MM.1S (cell line): ENCODE measurements at regions not wholly inside any gene's neighbourhood (a gene's known extent, or its start where the extent isn't known, plus 50 kb on each side); places are given as distances from the start of the nearest gene placed in this dataset.

Source experiments
- DNase-seq: peaks from one replicate; pipeline ENCODE4 v3.0.0-alpha.2; 2015
- H2AFZ ChIP-seq: fragments of 300-600 bp; sonication (generic); 2 replicates; pipeline ENCODE4 v1.6.0; 2016; ENCODE audit warnings: antibody characterized with exemption, low read length
- H3F3A ChIP-seq: fragments of 300-600 bp; sonication (generic); 2 replicates; pipeline ENCODE4 v1.6.1; 2016; ENCODE audit warnings: mild to moderate bottlenecking, antibody characterized with exemption, low read length, moderate library complexity, mixed read lengths; ENCODE audit not compliant: insufficient read depth
- H3K27ac ChIP-seq: fragments of 300-600 bp; sonication (generic); 2 replicates; pipeline ENCODE4 v1.5.1; 2016; ENCODE audit warnings: mild to moderate bottlenecking, low read length
- H3K27me3 ChIP-seq: fragments of 300-600 bp; sonication (generic); replicated peaks from 2 replicates; pipeline ENCODE4 v1.6.0; 2016; ENCODE audit warnings: low read length; ENCODE audit not compliant: insufficient read depth
- H3K36me3 ChIP-seq: fragments of 300-600 bp; sonication (generic); replicated peaks from 2 replicates; pipeline ENCODE4 v1.6.1; 2016; ENCODE audit warnings: mild to moderate bottlenecking, low read length, mixed read lengths; ENCODE audit not compliant: insufficient read depth
- H3K4me1 ChIP-seq: fragments of 300-600 bp; sonication (generic); 2 replicates; pipeline ENCODE4 v1.6.1; 2016; ENCODE audit warnings: low read length, mixed read lengths
- H3K4me2 ChIP-seq: fragments of 300-600 bp; sonication (generic); 2 replicates; pipeline ENCODE4 v1.6.0; 2016; ENCODE audit warnings: low read depth, low read length
- H3K4me3 ChIP-seq: fragments of 300-600 bp; sonication (generic); 2 replicates; pipeline ENCODE4 v1.5.1; 2016; ENCODE audit warnings: low read length, mixed read lengths
- H3K79me2 ChIP-seq: fragments of 300-600 bp; sonication (generic); 2 replicates; pipeline ENCODE4 v1.6.1; 2016; ENCODE audit warnings: mixed run types, low read length, mixed read lengths
- H3K9ac ChIP-seq: fragments of 300-600 bp; sonication (generic); 2 replicates; pipeline ENCODE4 v1.6.1; 2016; ENCODE audit warnings: low read length, mixed read lengths
- H3K9me2 ChIP-seq: fragments of 300-600 bp; sonication (generic); replicated peaks from 2 replicates; pipeline ENCODE4 v1.6.1; 2016; ENCODE audit warnings: mild to moderate bottlenecking, low read length, mixed read lengths; ENCODE audit not compliant: insufficient read depth
- H3K9me3 ChIP-seq: fragments of 300-600 bp; sonication (generic); replicated peaks from 2 replicates; pipeline ENCODE4 v1.6.1; 2016; ENCODE audit warnings: mild to moderate bottlenecking, low read length, mixed read lengths; ENCODE audit not compliant: insufficient read depth
- H4K20me1 ChIP-seq: fragments of 300-600 bp; sonication (generic); 2 replicates; pipeline ENCODE4 v1.6.1; 2016; ENCODE audit warnings: mild to moderate bottlenecking, low read length, moderate library complexity, mixed read lengths; ENCODE audit not compliant: insufficient read depth
- CTCF ChIP-seq: fragments of 300-600 bp; sonication (generic); IDR thresholded peaks from 2 replicates; pipeline ENCODE4 v1.5.1; 2016; ENCODE audit warnings: antibody characterized with exemption, low read length, mixed read lengths
- EZH2 ChIP-seq: fragments of 300-600 bp; sonication (generic); optimal IDR thresholded peaks from 2 replicates; pipeline ENCODE3; 2017; ENCODE audit warnings: low read depth, mild to moderate bottlenecking, antibody characterized with exemption, low read length, mixed read lengths
- EZH2phosphoT487 ChIP-seq: fragments of 300-600 bp; sonication (generic); IDR thresholded peaks from 2 replicates; pipeline ENCODE4 v1.6.1; 2018; ENCODE audit warnings: antibody characterized with exemption, low read length

- no peaks in the 10 kb centered on the region for H3K79me2 ChIP-seq
- H3K4me2 ChIP-seq: no peak overlapping the region
- no peak overlapping the region for H3K9ac ChIP-seq
Observed at GRCh38 chr5:153429761-153430380, 60.6 kb upstream of the GRIA1 start.

GRCh38 chr5:153432583-153432982 lies 57.9 kb upstream of the GRIA1 start:
- Histone ChIP-seq H3K79me2 (no peaks in the 10 kb centered on the region), H3K4me2 (no peak overlapping the region), H3K4me1 (no peaks in the 10 kb centered on the region), H3K9ac (no peak overlapping the region), H3K9me2 (no peaks in the 10 kb centered on the region), H3K9me3 (no peaks in the 10 kb centered on the region), H3K27me3 (no peaks in the 10 kb centered on the region), H3F3A (no peaks in the 10 kb centered on the region), H3K27ac (no peak overlapping the region), H2AFZ (no peak overlapping the region), H3K36me3 (no peaks in the 10 kb centered on the region), H3K4me3 (no peak overlapping the region), H4K20me1 (no peaks in the 10 kb centered on the region)
- no peak for TF ChIP-seq CTCF
- DNase-seq: no peak

More at GRCh38 chr5:153429761-153430380, 60.6 kb upstream of the GRIA1 start:
- Histone ChIP-seq H2AFZ (no peak overlapping the region), H3K9me3 (no peaks in the 10 kb centered on the region), H3K27ac (no peak overlapping the region), H3F3A (no peaks in the 10 kb centered on the region), H4K20me1 (no peaks in the 10 kb centered on the region), H3K9me2 (no peaks in the 10 kb centered on the region), H3K4me3 (no peak overlapping the region), H3K4me1 (no peaks in the 10 kb centered on the region), H3K36me3 (no peaks in the 10 kb centered on the region), H3K27me3 (no peaks in the 10 kb centered on the region)
- TF ChIP-seq EZH2: no peak
- no peak for TF ChIP-seq CTCF
- TF ChIP-seq EZH2phosphoT487: no peak
- no peak for DNase-seq

DNA sequence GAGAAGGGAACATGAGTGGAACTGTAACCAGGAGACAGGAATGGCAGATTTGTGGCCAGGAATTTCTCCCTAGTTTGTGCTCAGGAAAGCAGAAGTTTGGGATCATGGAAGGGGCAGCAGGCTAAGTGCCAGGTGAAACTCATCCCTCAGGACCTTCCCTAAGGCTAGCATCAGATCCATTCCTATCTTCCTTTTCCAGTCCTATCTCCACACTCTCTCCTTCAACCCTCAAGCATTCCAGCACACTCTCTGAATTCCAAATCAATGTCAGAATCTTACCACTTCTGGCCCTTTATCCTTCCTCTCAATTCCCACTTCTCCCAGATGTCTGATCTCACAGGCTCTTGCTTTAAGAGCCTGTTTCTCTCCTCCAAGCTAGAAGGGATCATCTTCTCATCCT lies 53.2 kb upstream of the GRIA1 start:
- Histone ChIP-seq H3K27me3 (no peaks in the 10 kb centered on the region), H3K36me3 (no peaks in the 10 kb centered on the region), H3K79me2 (no peaks in the 10 kb centered on the region), H3F3A (no peaks in the 10 kb centered on the region), H2AFZ (no peak overlapping the region), H3K4me1 (no peaks in the 10 kb centered on the region), H3K9ac (no peak overlapping the region), H3K9me2 (no peaks in the 10 kb centered on the region), H3K4me3 (no peak overlapping the region), H3K4me2 (no peak overlapping the region), H3K27ac (no peak overlapping the region), H4K20me1 (no peaks in the 10 kb centered on the region), H3K9me3 (no peaks in the 10 kb centered on the region)
- no peak for TF ChIP-seq EZH2phosphoT487
- no peak for TF ChIP-seq EZH2
- no peak for TF ChIP-seq CTCF
- no peak for DNase-seq
